Lower leg skin (tissue), 4 donors: ENCODE measurements at regions not wholly inside any gene's neighbourhood (a gene's known extent, or its start where the extent isn't known, plus 50 kb on each side); places are given as distances from the start of the nearest gene placed in this dataset.
"Not testable (repeated sequence)": the region's sequence is repeated elsewhere in the genome, so short reads cannot be mapped to it uniquely, and the experiment has no call there.

Experiments
- DNase-seq, 2 donors: peaks; one replicate each; pipeline ENCODE4 v3.0.0-alpha.2; 2019; ENCODE audit warnings: low spot score in 2 of 2
- H3K4me3 ChIP-seq: fragments of 200-600 bp; sonication (generic); 2 replicates; pipeline ENCODE4 v1.5.1; 2017; ENCODE audit warnings: mild to moderate bottlenecking, low read depth; ENCODE audit not compliant: poor library complexity, severe bottlenecking
- CTCF ChIP-seq, 3 donors: fragments of 450-650 bp; IDR thresholded peaks; one replicate each; pipeline ENCODE4 v1.5.1; 2016; ENCODE audit warnings: antibody characterized with exemption in 3 of 3, mild to moderate bottlenecking in 3 of 3, moderate library complexity in 2 of 3
- POLR2A ChIP-seq, 2 donors: fragments of 450-650 bp; IDR thresholded peaks; one replicate each; pipeline ENCODE4 v1.6.1; 2016 to 2017; ENCODE audit warnings: antibody characterized with exemption in 2 of 2, mild to moderate bottlenecking in 1 of 2, moderate library complexity in 1 of 2
- WGBS, 2 donors: methylation state at CpG; one replicate each; pipeline ENCODE4 v1.1.5; 2018; 5-methylcytosine and 5-hydroxymethylcytosine counted together
- intact Hi-C: fragments of 100-400 bp; cut with DNase I; formaldehyde crosslinking; loops from one replicate; pipeline ENCODE4 v1.15.0; 2023; ENCODE audit warnings: low total_unique reads

- DNase-seq = no peak
- TF ChIP-seq POLR2A (IDR thresholded peaks at IDR 0.05) = no peak
- TF ChIP-seq CTCF (IDR thresholded peaks at IDR 0.05) = no peak
- intact Hi-C loops = no loop called here
- H3K4me3 ChIP-seq = no peak overlapping the region
- WGBS, 2 donors = 82 to 86% methylated on average over 2 of the region's 2 CpGs
Observed at GRCh38 chr6:50899306-50899870, 80.7 kb downstream of the TFAP2B start.

- TF ChIP-seq POLR2A (IDR thresholded peaks at IDR 0.05) = no peak
- TF ChIP-seq CTCF (IDR thresholded peaks at IDR 0.05) = no peak
- no peak overlapping the region for H3K4me3 ChIP-seq
- no peak for DNase-seq
- intact Hi-C loops = no loop called here
Observed at GRCh38 chr6:50902260-50902659, 83.6 kb downstream of the TFAP2B start.

- TF ChIP-seq POLR2A (IDR thresholded peaks at IDR 0.05) (no peak), CTCF (IDR thresholded peaks at IDR 0.05) (no peak)
- H3K4me3 ChIP-seq = no peak overlapping the region
- DNase-seq = peak in 1 of 2 donors; percentile 57
- 49 to 64% methylated on average over 5 of the region's 5 CpGs for WGBS, 2 donors
- intact Hi-C loops = no loop called here
Observed at GRCh38 chr6:50905297-50905696, 86.6 kb downstream of the TFAP2B start.

- no peak for DNase-seq
- H3K4me3 ChIP-seq = no peak overlapping the region
- no peak for TF ChIP-seq CTCF (IDR thresholded peaks at IDR 0.05)
- TF ChIP-seq POLR2A (IDR thresholded peaks at IDR 0.05) = no peak
- intact Hi-C loops = no loop called here
Observed at GRCh38 chr6:50907565-50907964, 88.9 kb downstream of the TFAP2B start.

- no peak for TF ChIP-seq POLR2A (IDR thresholded peaks at IDR 0.05)
- TF ChIP-seq CTCF (IDR thresholded peaks at IDR 0.05) = no peak
- peak in 1 of 2 donors; percentile 74 for DNase-seq
- H3K4me3 ChIP-seq = no peak overlapping the region
- 93 to 95% methylated on average over 20 of the region's 20 CpGs for WGBS, 2 donors
- intact Hi-C loops = no loop called here
Observed at GRCh38 chr6:50913105-50913770, 94.6 kb downstream of the TFAP2B start.

- WGBS, 2 donors = 97% methylated on average over 7 of the region's 7 CpGs
- intact Hi-C loops = not testable (repeated sequence)
Observed at GRCh38 chr6:50921378-50921777, 102.7 kb downstream of the TFAP2B start.

More at GRCh38 chr6:50921378-50921777, 102.7 kb downstream of the TFAP2B start:
- not testable (repeated sequence) for H3K4me3 ChIP-seq
- DNase-seq = peak in 1 of 2 donors; percentile 31
